GM12878 (cell line): ENCODE measurements at regions not wholly inside any gene's neighbourhood (a gene's known extent, or its start where the extent isn't known, plus 50 kb on each side); places are given as distances from the start of the nearest gene placed in this dataset.

Source experiments
- CTCF ChIP-seq, 3 experiments: IDR thresholded peaks in 2 of 3; conservative IDR thresholded peaks in 1 of 3; 2 replicates each; pipeline ENCODE4 v1.5.1; 2011; ENCODE audit warnings: low read depth in 3 of 3, low read length in 3 of 3, mild to moderate bottlenecking in 3 of 3, control low read depth in 2 of 3, moderate library complexity in 2 of 3, inconsistent platforms in 1 of 3, mixed read lengths in 1 of 3; ENCODE audit not compliant: control insufficient read depth in 2 of 3, insufficient read depth in 1 of 3; ENCODE audit errors: extremely low read depth in 1 of 3
- ESRRA ChIP-seq: IDR thresholded peaks from 2 replicates; pipeline ENCODE4 v1.6.1; 2012; ENCODE audit warnings: mild to moderate bottlenecking, low read length, improper control_type of control experiment
- GABPA ChIP-seq: IDR thresholded peaks from 2 replicates; pipeline ENCODE4 v1.6.1; 2014; ENCODE audit warnings: antibody characterized with exemption, low read depth, mild to moderate bottlenecking, inconsistent platforms

GRCh38 chr3:41026394-41027177 lies 172.7 kb upstream of the CTNNB1 start:
- no peak for TF ChIP-seq GABPA
- no peak for TF ChIP-seq CTCF (IDR thresholded peaks at IDR 0.05 in 2 of 3, conservative IDR thresholded peaks at IDR 0.05 in 1 of 3; ENCODE audit: control insufficient read depth in 2 of 3, extremely low read depth in 1 of 3, insufficient read depth in 1 of 3, low read depth in 3 of 3, low read length in 3 of 3)
- TF ChIP-seq ESRRA, result no peak
